Stimulated activated naive CD8-positive, alpha-beta T cell treated with anti-CD3 and anti-CD28 coated beads, Interleukin-15, amount 100 ng/mL, for 72 hours (primary cell): ENCODE measurements at regions not wholly inside any gene's neighbourhood (a gene's known extent, or its start where the extent isn't known, plus 50 kb on each side); places are given as distances from the start of the nearest gene placed in this dataset.
A peak's percentile ranks its signal among the peaks of the same experiment; 100 is the strongest.

Source experiments
- ATAC-seq: fragments of 150-1000 bp; cut with Tn5 transposase; 2 replicates; pipeline ENCODE4 v1.10.0; 2021; ENCODE audit warnings: mild to moderate bottlenecking, moderate library complexity
- DNase-seq, 2 donors: peaks; one replicate each; pipeline ENCODE4 v3.0.0; 2021 to 2022
- H3K27ac Mint-ChIP-seq, 2 donors: one replicate each; pipeline ENCODE4 v1.8.0; 2022; ENCODE audit warnings: mild to moderate bottlenecking in 2 of 2, mixed read lengths in 2 of 2, moderate library complexity in 2 of 2
- H3K27me3 Mint-ChIP-seq: one replicate; pipeline ENCODE4 v1.8.0; 2022; ENCODE audit warnings: mixed read lengths
- H3K4me1 Mint-ChIP-seq: one replicate; pipeline ENCODE4 v1.8.0; 2022; ENCODE audit warnings: mild to moderate bottlenecking, mixed read lengths
- H3K4me3 Mint-ChIP-seq, 2 donors: one replicate each; pipeline ENCODE4 v1.8.0; 2022; ENCODE audit warnings: mild to moderate bottlenecking in 2 of 2, mixed read lengths in 2 of 2, moderate library complexity in 1 of 2
- H3K9me3 Mint-ChIP-seq, 2 donors: one replicate each; pipeline ENCODE4 v1.8.0; 2022; ENCODE audit warnings: mixed read lengths in 2 of 2

DNA sequence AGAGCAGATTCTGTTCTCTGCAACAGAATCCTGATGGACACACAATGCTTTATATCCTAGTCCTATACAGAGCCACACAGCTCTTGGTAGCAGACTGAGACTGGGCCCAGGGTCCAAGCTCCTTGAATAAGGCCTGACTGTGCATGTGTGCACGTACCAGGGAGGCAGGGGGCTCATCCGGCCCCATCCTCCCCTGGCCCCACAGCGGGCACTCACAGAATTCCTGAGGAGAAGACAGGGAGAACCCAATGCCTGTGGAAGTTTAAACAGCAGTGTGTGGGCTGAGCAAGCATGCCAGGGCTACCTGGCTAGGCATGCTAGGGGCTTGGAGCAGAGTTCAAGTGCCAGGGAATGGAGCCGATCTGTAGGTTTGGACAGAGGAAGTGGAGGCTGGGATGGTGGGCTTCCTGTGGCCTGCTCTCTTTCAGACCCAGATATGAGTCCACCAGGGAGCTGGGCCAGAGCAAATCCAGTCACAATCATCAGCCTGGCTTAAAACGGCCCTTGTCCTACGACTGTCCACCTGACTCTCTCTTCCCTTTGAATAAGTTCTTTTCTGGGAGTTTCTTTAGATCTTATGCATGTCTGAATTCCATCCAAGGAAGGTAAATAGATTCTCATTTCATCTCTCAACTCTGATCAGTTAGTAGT lies 74.0 kb downstream of the MRPL14 start:
- Mint-ChIP-seq H3K9me3 (no peaks in the 10 kb centered on the region), H3K4me3 (no peak overlapping the region), H3K4me1 (peaks cover 11% of the 10 kb centered on the region), H3K27ac (no peak overlapping the region), H3K27me3 (no peaks in the 10 kb centered on the region)
- ATAC-seq (peak; percentile 19), DNase-seq (no peak)

DNA sequence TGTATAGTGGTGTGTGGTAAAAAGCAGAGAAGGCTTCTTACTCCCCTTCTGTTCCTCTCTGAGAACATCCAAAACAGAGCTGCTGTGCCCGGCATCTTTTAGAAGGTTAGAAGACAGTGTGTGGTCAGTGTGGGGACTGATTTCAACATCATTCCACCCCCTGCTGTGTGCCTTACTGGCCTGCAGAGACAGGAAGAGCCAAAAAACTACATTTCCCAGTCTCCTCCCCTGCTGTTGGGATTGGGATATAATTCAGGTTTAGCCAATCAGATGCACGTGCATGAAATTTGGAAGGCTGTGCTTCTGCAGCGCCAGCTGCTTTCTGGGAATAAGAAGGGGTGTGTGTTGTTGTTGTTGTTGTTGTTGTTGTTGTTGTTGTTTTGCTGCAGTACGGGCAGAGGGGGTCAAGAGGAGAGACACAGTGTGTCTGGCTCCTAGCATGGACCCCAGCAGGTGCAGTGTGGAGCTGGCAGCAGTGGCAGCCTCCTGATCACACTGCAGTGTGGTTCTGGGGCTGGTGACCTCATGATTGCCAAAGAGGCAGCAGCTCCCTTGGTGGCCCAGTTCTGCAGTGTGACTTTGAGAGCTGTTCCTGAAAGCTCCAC lies 74.7 kb downstream of the MRPL14 start:
- DNase-seq (no peak), ATAC-seq (peak; percentile 35)
- H3K4me3 Mint-ChIP-seq: no peak overlapping the region
- H3K4me1 Mint-ChIP-seq: peaks cover 8% of the 10 kb centered on the region
- no peak overlapping the region for H3K27ac Mint-ChIP-seq
- no peaks in the 10 kb centered on the region for H3K9me3 Mint-ChIP-seq
- H3K27me3 Mint-ChIP-seq: peaks cover 3% of the 10 kb centered on the region

- no peak for DNase-seq
- Mint-ChIP-seq H3K4me1 (peaks cover 8% of the 10 kb centered on the region), H3K27me3 (peaks cover 9% of the 10 kb centered on the region), H3K9me3 (no peaks in the 10 kb centered on the region), H3K4me3 (no peak overlapping the region), H3K27ac (no peak overlapping the region)
- ATAC-seq: no peak
Measured at GRCh38 chr6:44051515-44051914, 75.7 kb downstream of the MRPL14 start.

GRCh38 chr6:44050872-44051505 lies 76.3 kb downstream of the MRPL14 start:
- H3K27ac Mint-ChIP-seq: no peak overlapping the region
- ATAC-seq (peak; percentile 39), DNase-seq (no peak)
- H3K4me1 Mint-ChIP-seq: peaks cover 8% of the 10 kb centered on the region
- H3K27me3 Mint-ChIP-seq: peaks cover 9% of the 10 kb centered on the region
- no peak overlapping the region for H3K4me3 Mint-ChIP-seq
- H3K9me3 Mint-ChIP-seq: no peaks in the 10 kb centered on the region

DNA sequence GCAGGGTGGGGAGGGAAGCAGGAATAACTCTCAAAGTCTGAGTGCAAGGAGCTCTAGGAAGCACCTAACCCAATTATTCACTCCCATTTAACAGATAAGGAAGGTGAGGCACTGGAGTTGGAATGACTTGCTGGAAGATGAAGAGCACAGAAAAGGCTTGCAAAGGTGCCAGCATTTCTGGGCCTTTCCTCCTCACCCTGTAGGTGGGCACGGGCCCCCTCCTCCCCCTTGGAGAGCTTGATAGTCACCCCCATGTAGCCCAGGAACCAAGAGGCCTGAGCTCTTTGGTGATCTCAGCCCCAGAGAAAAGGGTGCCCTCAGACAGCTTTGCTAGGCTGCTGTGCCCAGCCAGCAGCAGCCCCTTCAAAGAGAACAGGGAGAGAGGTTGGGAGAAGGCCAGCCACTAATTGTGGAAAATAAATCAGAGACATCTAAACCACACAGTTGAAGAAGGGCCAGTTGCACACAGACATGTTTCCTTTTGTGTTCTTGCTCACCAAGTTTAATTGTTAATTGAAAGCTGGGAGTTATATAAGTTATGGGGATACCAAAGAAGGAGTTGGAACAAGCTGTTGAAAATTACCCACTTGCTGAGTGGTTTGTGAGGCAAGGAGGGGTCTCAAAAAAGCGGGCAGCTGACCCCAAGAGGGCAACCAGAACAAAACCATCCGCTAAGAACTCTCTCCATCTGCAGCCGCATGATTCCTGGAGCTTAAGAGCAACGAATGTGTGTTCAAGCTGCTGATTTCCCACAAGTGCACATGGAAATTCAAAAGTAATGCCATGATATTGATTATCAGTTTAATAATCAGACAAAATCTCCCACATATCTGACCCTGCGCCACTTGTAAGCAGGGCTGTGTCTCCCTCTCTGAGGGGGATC lies 77.0 kb downstream of the MRPL14 start:
- Mint-ChIP-seq H3K4me3 (no peak overlapping the region), H3K4me1 (peaks cover 8% of the 10 kb centered on the region), H3K9me3 (no peaks in the 10 kb centered on the region), H3K27ac (peak overlapping the region in 1 of 2 donors; percentile 9), H3K27me3 (peaks cover 9% of the 10 kb centered on the region)
- DNase-seq (no peak), ATAC-seq (no peak)

DNA sequence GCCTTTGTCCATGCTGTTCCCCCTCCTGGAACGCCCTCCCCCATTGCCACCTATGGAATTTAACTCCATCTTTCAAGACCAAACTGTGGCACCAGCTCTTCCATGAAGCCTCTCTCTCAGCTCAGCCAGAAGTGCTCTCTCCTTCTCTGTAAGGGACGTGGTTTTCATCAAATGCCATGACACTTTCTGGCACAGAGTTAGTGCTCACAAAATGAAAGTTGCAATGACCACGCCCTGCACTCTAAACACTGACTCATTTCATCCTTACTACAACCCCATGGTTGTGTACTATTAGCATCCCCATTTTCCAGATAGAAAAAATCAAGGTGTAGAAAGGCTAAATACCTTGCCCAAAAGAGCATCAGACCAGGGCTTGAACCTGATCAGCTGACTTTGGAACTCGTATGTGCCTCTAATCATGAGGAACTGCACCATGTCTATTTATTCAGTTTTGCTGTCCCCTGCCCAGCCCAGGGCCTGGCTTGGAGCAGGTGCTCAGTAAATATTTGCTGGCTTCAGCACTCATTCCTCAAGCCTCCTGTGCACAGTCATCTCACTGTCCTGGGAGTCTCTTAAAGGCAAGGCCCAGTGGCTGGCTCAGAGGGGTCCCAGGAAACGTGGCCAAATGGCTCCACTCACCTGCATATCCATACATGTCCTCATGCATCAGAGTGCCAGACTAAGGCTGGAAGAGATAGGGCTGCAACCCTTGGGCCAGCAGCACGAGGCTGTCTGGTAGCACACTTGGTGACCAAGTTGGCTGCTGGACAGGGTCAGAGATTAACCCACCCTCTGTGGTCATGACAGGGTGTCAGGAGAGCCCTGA lies 77.9 kb downstream of the MRPL14 start:
- H3K27ac Mint-ChIP-seq: peak overlapping the region; percentile 9 to 59
- peak overlapping the region in 1 of 2 donors; percentile 29 for H3K4me3 Mint-ChIP-seq
- H3K27me3 Mint-ChIP-seq: peaks cover 9% of the 10 kb centered on the region
- ATAC-seq: peak; percentile 85
- peak in 1 of 2 donors; percentile 27 for DNase-seq
- peaks cover 8% of the 10 kb centered on the region for H3K4me1 Mint-ChIP-seq
- no peaks in the 10 kb centered on the region for H3K9me3 Mint-ChIP-seq

- Mint-ChIP-seq H3K4me3 (no peak overlapping the region), H3K27me3 (peaks cover 9% of the 10 kb centered on the region), H3K9me3 (no peaks in the 10 kb centered on the region), H3K27ac (no peak overlapping the region), H3K4me1 (peaks cover 8% of the 10 kb centered on the region)
- DNase-seq (no peak), ATAC-seq (no peak)
Measured at GRCh38 chr6:44048277-44048676, 79.0 kb downstream of the MRPL14 start.

DNA sequence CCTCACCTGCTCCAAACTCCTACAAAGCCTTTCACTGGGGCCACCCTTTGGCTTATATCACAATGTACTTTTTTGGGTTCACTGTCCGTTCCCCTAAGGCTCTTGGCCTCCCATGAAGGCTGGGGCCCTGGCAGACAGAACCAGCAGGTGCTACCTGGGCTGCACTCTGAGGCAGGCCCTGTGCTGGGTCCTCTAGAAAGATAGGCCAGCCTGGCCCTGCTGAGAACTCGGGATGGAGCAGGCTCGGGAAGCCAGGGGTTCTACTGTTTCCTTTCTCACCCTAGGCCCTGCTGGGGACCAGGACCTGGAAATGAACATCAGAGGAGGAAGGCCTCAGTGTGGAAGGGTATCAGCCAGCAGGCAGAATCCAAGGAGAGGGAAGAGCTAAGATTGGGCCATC lies 79.5 kb downstream of the MRPL14 start:
- Mint-ChIP-seq H3K4me3 (no peak overlapping the region), H3K4me1 (peaks cover 8% of the 10 kb centered on the region)
- ATAC-seq: no peak

DNA sequence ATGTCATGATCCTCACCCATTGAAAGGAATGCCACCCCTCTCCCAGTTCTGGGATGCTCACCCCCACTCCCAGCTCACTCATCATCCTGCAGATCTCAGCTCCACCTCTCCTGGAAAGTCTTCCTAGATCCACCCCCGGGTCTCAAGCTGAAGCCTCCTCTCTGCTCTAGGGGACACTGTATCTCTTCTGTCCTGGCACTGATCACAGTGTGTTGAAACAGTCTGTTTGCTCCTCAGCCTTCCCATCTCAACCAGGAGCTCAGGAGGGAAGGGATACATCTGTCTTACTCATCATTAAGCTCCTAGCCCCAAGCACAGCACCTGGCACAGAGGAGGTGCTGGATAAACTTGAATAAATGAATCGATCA lies 80.1 kb downstream of the MRPL14 start:
- peaks cover 8% of the 10 kb centered on the region for H3K4me1 Mint-ChIP-seq
- DNase-seq (no peak), ATAC-seq (no peak)
- H3K4me3 Mint-ChIP-seq: no peak overlapping the region
- H3K27ac Mint-ChIP-seq: no peak overlapping the region
- H3K27me3 Mint-ChIP-seq: peaks cover 9% of the 10 kb centered on the region
- H3K9me3 Mint-ChIP-seq: no peaks in the 10 kb centered on the region

More for the DNA sequence above, 79.5 kb downstream of the MRPL14 start:
- H3K9me3 Mint-ChIP-seq: no peaks in the 10 kb centered on the region
- no peak overlapping the region for H3K27ac Mint-ChIP-seq
- no peak for DNase-seq
- peaks cover 9% of the 10 kb centered on the region for H3K27me3 Mint-ChIP-seq

DNA sequence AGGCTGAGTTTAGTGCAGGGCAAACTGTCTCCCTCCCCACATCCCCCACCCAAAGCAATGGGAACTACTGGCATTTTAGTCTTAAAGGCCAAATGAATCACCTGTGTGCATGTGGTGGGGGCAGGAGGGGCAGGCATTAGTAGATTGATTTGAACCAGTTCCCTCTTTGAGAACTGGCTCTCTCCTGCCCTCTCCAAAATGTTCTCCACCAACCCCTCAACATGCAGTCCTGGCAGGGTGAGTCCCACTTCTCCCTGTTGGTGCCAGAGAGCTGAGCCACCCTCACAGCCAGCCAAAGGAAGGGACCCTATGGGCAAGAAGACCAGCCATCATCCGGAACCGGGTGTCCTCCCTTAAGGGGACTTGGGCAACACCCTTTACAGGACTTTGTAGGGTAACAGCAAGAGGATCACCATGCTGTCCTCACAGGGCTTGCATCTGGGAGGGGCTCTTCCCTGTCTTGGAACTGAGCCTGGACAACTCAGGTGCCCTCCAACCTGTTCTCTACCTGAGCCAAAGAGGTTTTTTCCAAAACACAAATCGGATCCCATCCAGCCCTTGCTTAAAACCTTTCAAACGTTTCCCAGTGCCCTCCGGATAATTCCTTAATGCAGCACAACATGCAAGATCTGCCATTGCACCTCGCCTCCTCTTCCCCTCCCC lies 80.6 kb downstream of the MRPL14 start:
- Mint-ChIP-seq H3K27me3 (peaks cover 9% of the 10 kb centered on the region), H3K4me1 (peaks cover 12% of the 10 kb centered on the region), H3K4me3 (no peak overlapping the region), H3K9me3 (no peaks in the 10 kb centered on the region), H3K27ac (no peak overlapping the region)
- ATAC-seq (no peak), DNase-seq (no peak)

DNA sequence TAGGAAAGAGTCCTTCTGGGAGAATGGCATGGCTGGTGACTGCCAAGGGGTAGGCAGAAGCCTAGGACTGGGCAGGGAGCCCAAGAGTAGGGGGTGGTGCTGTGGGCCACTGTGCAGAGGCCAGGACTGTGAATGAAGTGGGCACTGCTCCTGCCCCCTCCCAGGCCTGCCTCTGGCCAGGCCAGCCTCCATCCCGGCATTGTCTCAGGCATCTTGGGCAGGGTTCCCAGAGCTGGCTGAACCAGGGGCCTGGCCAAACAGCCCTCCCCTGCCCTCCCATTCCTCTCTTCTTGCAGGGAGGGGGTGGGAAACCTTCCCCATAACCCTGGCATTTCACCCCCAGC lies 81.6 kb downstream of the MRPL14 start:
- H3K4me3 Mint-ChIP-seq: no peak overlapping the region
- H3K27me3 Mint-ChIP-seq: peaks cover 9% of the 10 kb centered on the region
- H3K4me1 Mint-ChIP-seq: peaks cover 13% of the 10 kb centered on the region
- no peak for DNase-seq
- ATAC-seq: no peak
- no peaks in the 10 kb centered on the region for H3K9me3 Mint-ChIP-seq
- no peak overlapping the region for H3K27ac Mint-ChIP-seq

DNA sequence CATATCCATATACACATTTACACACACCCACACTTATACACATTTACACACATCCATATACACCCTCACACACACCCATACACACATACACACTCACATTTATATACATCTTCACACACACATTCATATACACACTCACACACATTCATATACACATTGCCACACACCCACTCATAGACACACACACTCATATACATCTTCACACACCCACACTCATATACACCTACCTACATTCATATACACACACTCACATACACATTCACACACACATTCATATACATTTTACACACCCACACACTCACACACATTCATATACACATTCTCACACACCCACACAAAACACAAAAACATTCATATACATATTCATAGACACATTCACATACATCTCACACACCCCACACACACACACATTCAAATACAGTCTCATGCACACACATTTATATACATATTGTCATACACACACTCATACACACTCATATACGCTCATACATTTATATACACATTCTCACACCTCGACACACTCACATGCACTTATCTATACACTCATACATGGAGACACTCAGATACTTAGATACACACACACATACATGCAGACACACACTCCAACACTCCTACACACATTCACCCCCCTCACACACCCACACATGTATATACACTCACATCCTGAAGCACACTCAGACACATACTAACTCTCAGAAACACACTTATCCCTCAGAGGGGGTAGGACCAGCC lies 82.1 kb downstream of the MRPL14 start:
- Mint-ChIP-seq H3K27me3 (peaks cover 9% of the 10 kb centered on the region), H3K9me3 (no peaks in the 10 kb centered on the region), H3K4me3 (no peak overlapping the region), H3K4me1 (peaks cover 13% of the 10 kb centered on the region), H3K27ac (no peak overlapping the region)
- DNase-seq (no peak), ATAC-seq (no peak)

- Mint-ChIP-seq H3K27me3 (peaks cover 9% of the 10 kb centered on the region), H3K4me1 (peaks cover 10% of the 10 kb centered on the region), H3K9me3 (no peaks in the 10 kb centered on the region), H3K4me3 (no peak overlapping the region), H3K27ac (no peak overlapping the region)
- DNase-seq: no peak
- ATAC-seq: no peak
Measured at GRCh38 chr6:44044154-44044539, 83.1 kb downstream of the MRPL14 start.

DNA sequence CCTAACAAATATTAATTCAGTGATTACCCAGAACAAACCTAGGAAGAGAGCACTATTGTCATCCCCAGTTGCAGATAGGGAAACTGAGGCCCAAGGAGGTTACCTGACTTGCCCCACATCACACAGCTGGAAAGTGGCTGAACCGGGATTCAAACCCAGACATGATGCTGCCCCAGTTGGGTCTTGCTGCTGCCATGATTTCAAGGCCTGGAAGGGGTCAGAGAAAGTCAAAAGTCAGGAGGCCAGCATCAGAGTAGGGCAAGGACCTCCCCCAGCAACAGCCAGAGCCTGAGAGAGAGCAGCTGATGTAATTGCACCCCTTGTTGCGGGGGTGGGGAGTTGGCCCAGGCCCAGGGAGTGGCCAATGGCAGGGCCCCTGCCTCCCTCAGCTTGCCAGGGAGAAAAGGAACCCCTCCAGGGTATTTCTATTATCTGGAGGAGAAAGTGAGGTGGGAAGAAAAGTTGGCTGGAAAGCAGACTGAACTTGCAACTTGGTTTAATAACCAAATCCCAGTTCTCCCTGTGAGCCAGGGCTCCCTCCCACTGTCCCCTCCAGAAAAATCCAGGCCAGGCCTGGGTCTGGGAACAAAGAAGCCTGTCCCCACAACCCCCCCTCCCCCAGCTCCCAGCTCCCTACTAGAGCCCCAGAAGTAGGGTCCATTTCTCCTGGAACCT lies 83.6 kb downstream of the MRPL14 start:
- H3K4me3 Mint-ChIP-seq: no peak overlapping the region
- H3K27me3 Mint-ChIP-seq: peaks cover 9% of the 10 kb centered on the region
- no peaks in the 10 kb centered on the region for H3K9me3 Mint-ChIP-seq
- H3K27ac Mint-ChIP-seq: no peak overlapping the region
- H3K4me1 Mint-ChIP-seq: peaks cover 6% of the 10 kb centered on the region
- DNase-seq: peak in 1 of 2 donors; percentile 23
- ATAC-seq: peak; percentile 56
